SU-DHL-6 (cell line): ENCODE measurements at regions not wholly inside any gene's neighbourhood (a gene's known extent, or its start where the extent isn't known, plus 50 kb on each side); places are given as distances from the start of the nearest gene placed in this dataset.

Source experiments
- H2AFZ ChIP-seq: fragments of 200-600 bp; sonication (generic); 2 replicates; pipeline ENCODE4 v1.6.1; 2014; ENCODE audit warnings: low read depth, mild to moderate bottlenecking, moderate library complexity, mixed read lengths, antibody characterized with exemption, low read length; ENCODE audit not compliant: severe bottlenecking
- H3F3A ChIP-seq: fragments of 200-600 bp; shearing (Covaris generic); 2 replicates; pipeline ENCODE4 v1.6.0; 2016; ENCODE audit warnings: antibody characterized with exemption, mild to moderate bottlenecking; ENCODE audit not compliant: insufficient read depth
- H3K27ac ChIP-seq: fragments of 200-600 bp; sonication (generic); 2 replicates; pipeline ENCODE4 v1.5.1; 2016; ENCODE audit warnings: low read depth, mild to moderate bottlenecking, low read length, moderate library complexity, mixed read lengths
- H3K27me3 ChIP-seq: fragments of 200-600 bp; sonication (generic), shearing (Covaris generic); 2 replicates; pipeline ENCODE4 v1.6.0; 2014; ENCODE audit warnings: mild to moderate bottlenecking, low read length
- H3K36me3 ChIP-seq: fragments of 200-600 bp; sonication (generic); 2 replicates; pipeline ENCODE4 v1.6.1; 2014; ENCODE audit warnings: mild to moderate bottlenecking, low read length, mixed read lengths
- H3K4me2 ChIP-seq: fragments of 300-600, 200-600 bp; shearing (Covaris generic), sonication (generic); 2 replicates; pipeline ENCODE4 v1.6.0; 2014; ENCODE audit warnings: low read length, low read depth, mild to moderate bottlenecking; ENCODE audit not compliant: poor library complexity, severe bottlenecking
- H3K4me3 ChIP-seq: fragments of 200-600 bp; sonication (generic); 2 replicates; pipeline ENCODE4 v1.5.1; 2014; ENCODE audit warnings: antibody characterized with exemption, low read length, mild to moderate bottlenecking, mixed read lengths; ENCODE audit not compliant: insufficient read depth, poor library complexity, severe bottlenecking
- H3K79me2 ChIP-seq: fragments of 200-600 bp; sonication (generic); 2 replicates; pipeline ENCODE4 v1.6.1; 2014; ENCODE audit warnings: mild to moderate bottlenecking, low read length, moderate library complexity; ENCODE audit not compliant: insufficient read depth
- H3K9ac ChIP-seq: fragments of 200-600 bp; sonication (generic); 2 replicates; pipeline ENCODE4 v1.7.0; 2014; ENCODE audit warnings: mild to moderate bottlenecking, low read length
- H3K9me2 ChIP-seq: fragments of 200-600 bp; sonication (generic); replicated peaks from 2 replicates; pipeline ENCODE4 v1.6.1; 2014; ENCODE audit warnings: low read length; ENCODE audit not compliant: insufficient read depth
- H3K9me3 ChIP-seq: fragments of 200-600 bp; sonication (generic); 2 replicates; pipeline ENCODE4 v1.6.1; 2014; ENCODE audit warnings: low read length, mixed read lengths; ENCODE audit not compliant: insufficient read depth
- H4K20me1 ChIP-seq: fragments of 200-600 bp; sonication (generic); 2 replicates; pipeline ENCODE4 v1.6.1; 2014; ENCODE audit warnings: low read depth, mild to moderate bottlenecking, antibody characterized with exemption, low read length, moderate library complexity, mixed read lengths
- CTCF ChIP-seq: fragments of 200-600 bp; sonication (generic); IDR thresholded peaks from one replicate; pipeline ENCODE4 v1.5.1; 2017; ENCODE audit warnings: antibody characterized with exemption, mild to moderate bottlenecking, low read length, moderate library complexity; ENCODE audit not compliant: insufficient read depth, poor library complexity, severe bottlenecking
- EZH2phosphoT487 ChIP-seq: fragments of 200-600 bp; sonication (generic), shearing (Covaris generic); conservative IDR thresholded peaks from 2 replicates; pipeline ENCODE4 v1.6.1; 2018; ENCODE audit warnings: mild to moderate bottlenecking, antibody characterized with exemption, low read length, moderate library complexity, mixed read lengths

GRCh38 chr13:82693607-82694006, 1188.7 kb downstream of the SLITRK1 start:
- H3K27me3 ChIP-seq, result no peaks in the 10 kb centered on the region
- H3K36me3 ChIP-seq, result no peaks in the 10 kb centered on the region
- H3K27ac ChIP-seq, result no peak overlapping the region
- H3K9ac ChIP-seq, result no peak overlapping the region
- no peaks in the 10 kb centered on the region for H3K9me2 ChIP-seq
- H3K4me3 ChIP-seq, result no peak overlapping the region
- TF ChIP-seq CTCF (no peak), EZH2phosphoT487 (no peak)
- H2AFZ ChIP-seq, result no peak overlapping the region
- no peaks in the 10 kb centered on the region for H3K79me2 ChIP-seq
- H3K4me2 ChIP-seq, result no peak overlapping the region
- H3K9me3 ChIP-seq, result no peaks in the 10 kb centered on the region
- no peaks in the 10 kb centered on the region for H3F3A ChIP-seq
- H4K20me1 ChIP-seq, result no peaks in the 10 kb centered on the region

- Histone ChIP-seq H3K4me3 (no peak overlapping the region), H4K20me1 (no peaks in the 10 kb centered on the region), H3K9me2 (no peaks in the 10 kb centered on the region), H3K79me2 (no peaks in the 10 kb centered on the region), H3F3A (no peaks in the 10 kb centered on the region), H3K36me3 (no peaks in the 10 kb centered on the region), H3K9ac (no peak overlapping the region), H3K4me2 (peak overlapping the region; percentile 50), H3K27ac (no peak overlapping the region), H3K27me3 (no peaks in the 10 kb centered on the region), H3K9me3 (no peaks in the 10 kb centered on the region), H2AFZ (peak overlapping the region; percentile 59)
- no peak for TF ChIP-seq EZH2phosphoT487
- TF ChIP-seq CTCF, result no peak
Observed at GRCh38 chr13:82688400-82688994, 1193.8 kb downstream of the SLITRK1 start.

GRCh38 chr13:82687884-82688283, 1194.4 kb downstream of the SLITRK1 start:
- H3K9me2 ChIP-seq, result no peaks in the 10 kb centered on the region
- no peaks in the 10 kb centered on the region for H3K27me3 ChIP-seq
- no peaks in the 10 kb centered on the region for H3F3A ChIP-seq
- no peak overlapping the region for H3K27ac ChIP-seq
- H3K9ac ChIP-seq, result no peak overlapping the region
- no peaks in the 10 kb centered on the region for H3K36me3 ChIP-seq
- H3K4me2 ChIP-seq, result peak overlapping the region; percentile 50
- peak overlapping the region; percentile 59 for H2AFZ ChIP-seq
- no peak for TF ChIP-seq CTCF
- no peak for TF ChIP-seq EZH2phosphoT487
- H3K4me3 ChIP-seq, result no peak overlapping the region
- H3K79me2 ChIP-seq, result no peaks in the 10 kb centered on the region
- no peaks in the 10 kb centered on the region for H4K20me1 ChIP-seq
- no peaks in the 10 kb centered on the region for H3K9me3 ChIP-seq
